ENCODE measurements at regions not wholly inside any gene's neighbourhood (a gene's known extent, or its start where the extent isn't known, plus 50 kb on each side); places are given as distances from the start of the nearest gene placed in this dataset.

GRCh38 chr1:22221233-22221780 lies 78.4 kb upstream of the WNT4 start:
- ATAC-seq (ENCODE audit: insufficient number of reproducible peaks, low FRiP score, low read depth) = no peak
- DNase-seq (ENCODE audit: low spot score) = no peak
- Histone ChIP-seq H3K27ac (no peak overlapping the region), H3K36me3 (no peaks in the 10 kb centered on the region), H3K4me1 (ENCODE audit: control insufficient read depth in 1 of 2, low read depth in 2 of 2) (no peaks in the 10 kb centered on the region), H3K4me3 (no peak overlapping the region), H3K27me3 (replicated peaks; ENCODE audit: insufficient read depth) (no peaks in the 10 kb centered on the region), H3K9me3 (no peaks in the 10 kb centered on the region)
- no peak for TF ChIP-seq CTCF (IDR thresholded peaks at IDR 0.05)

DNA sequence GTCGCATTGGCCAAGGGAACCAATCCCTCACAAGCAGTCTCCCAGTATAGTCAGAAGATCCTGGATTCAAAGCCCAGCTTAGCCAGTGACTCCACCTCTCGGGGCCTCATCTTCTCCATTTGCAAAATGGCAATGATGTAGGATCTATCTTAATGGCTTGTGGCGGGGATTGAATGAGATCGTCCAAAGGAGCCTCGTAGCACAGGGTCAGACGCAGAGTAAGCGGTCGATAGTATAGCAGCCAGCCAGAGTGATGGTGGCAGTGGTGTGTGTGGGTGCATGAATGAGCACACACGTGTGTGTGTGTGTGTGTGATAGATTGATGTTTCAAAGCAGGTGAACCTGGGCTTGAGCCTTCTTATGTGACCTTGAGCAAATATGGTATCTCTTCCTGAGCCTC lies 79.8 kb upstream of the WNT4 start:
- Histone ChIP-seq H3K27me3 (replicated peaks; ENCODE audit: insufficient read depth) (no peaks in the 10 kb centered on the region), H3K36me3 (no peaks in the 10 kb centered on the region), H3K4me1 (ENCODE audit: control insufficient read depth in 1 of 2, low read depth in 2 of 2) (no peaks in the 10 kb centered on the region), H3K27ac (no peak overlapping the region), H3K9me3 (no peaks in the 10 kb centered on the region), H3K4me3 (no peak overlapping the region)
- DNase-seq (ENCODE audit: low spot score) (no peak), ATAC-seq (ENCODE audit: insufficient number of reproducible peaks, low FRiP score, low read depth) (no peak)
- no peak for TF ChIP-seq CTCF (IDR thresholded peaks at IDR 0.05)

DNA sequence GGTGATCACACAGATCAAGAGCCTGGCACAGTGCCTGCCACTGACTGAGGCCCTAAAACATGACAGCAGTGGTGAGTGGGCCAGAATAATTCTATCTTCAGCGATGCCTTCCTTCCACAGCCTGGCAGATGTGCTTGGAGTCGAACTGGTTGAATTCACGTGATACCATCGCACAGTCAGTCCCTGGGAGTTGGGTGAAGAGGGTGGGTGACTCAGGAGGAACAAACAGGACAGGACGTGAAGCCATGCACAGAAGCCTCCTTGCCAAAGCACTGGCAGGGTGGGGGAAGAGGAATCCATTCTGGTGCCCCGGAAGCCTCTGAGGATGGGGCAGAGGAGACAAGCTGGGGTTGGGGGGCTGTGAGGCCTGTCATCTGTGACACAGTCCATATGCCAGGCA lies 80.3 kb upstream of the WNT4 start:
- DNase-seq (ENCODE audit: low spot score) (no peak), ATAC-seq (ENCODE audit: insufficient number of reproducible peaks, low FRiP score, low read depth) (no peak)
- no peaks in the 10 kb centered on the region for H3K36me3 ChIP-seq
- no peak overlapping the region for H3K4me3 ChIP-seq
- H3K27me3 ChIP-seq (replicated peaks; ENCODE audit: insufficient read depth) = no peaks in the 10 kb centered on the region
- no peak for TF ChIP-seq CTCF (IDR thresholded peaks at IDR 0.05)
- no peaks in the 10 kb centered on the region for H3K4me1 ChIP-seq (ENCODE audit: control insufficient read depth in 1 of 2, low read depth in 2 of 2)
- no peak overlapping the region for H3K27ac ChIP-seq
- H3K9me3 ChIP-seq = no peaks in the 10 kb centered on the region

DNA sequence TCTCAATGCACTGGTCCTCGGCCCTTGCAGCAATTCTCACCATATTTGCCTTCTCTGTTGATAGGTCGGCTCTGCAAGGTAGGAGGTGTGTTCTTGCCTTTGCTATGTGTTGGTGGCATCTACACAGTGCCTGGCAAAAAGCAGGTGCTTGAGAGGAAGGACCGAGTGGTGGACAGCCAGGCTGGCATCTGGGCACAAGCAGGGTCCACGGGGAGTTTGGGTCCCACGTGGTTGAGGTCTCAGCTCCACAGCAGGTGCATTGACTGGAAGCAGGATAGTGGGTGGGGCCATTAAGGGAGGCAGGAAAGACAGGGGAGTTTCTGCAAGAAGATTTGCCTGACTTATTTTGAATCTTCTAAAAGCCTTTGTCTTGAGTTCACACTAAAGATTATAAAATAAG lies 81.2 kb upstream of the WNT4 start:
- H3K36me3 ChIP-seq = no peaks in the 10 kb centered on the region
- H3K9me3 ChIP-seq = no peaks in the 10 kb centered on the region
- ATAC-seq (ENCODE audit: insufficient number of reproducible peaks, low FRiP score, low read depth) (no peak), DNase-seq (ENCODE audit: low spot score) (no peak)
- TF ChIP-seq CTCF (IDR thresholded peaks at IDR 0.05) = no peak
- H3K27ac ChIP-seq = no peak overlapping the region
- no peak overlapping the region for H3K4me3 ChIP-seq
- no peaks in the 10 kb centered on the region for H3K4me1 ChIP-seq (ENCODE audit: control insufficient read depth in 1 of 2, low read depth in 2 of 2)
- no peaks in the 10 kb centered on the region for H3K27me3 ChIP-seq (replicated peaks; ENCODE audit: insufficient read depth)

- no peak for TF ChIP-seq CTCF (IDR thresholded peaks at IDR 0.05)
- Histone ChIP-seq H3K4me1 (ENCODE audit: control insufficient read depth in 1 of 2, low read depth in 2 of 2) (no peaks in the 10 kb centered on the region), H3K27ac (no peak overlapping the region), H3K9me3 (no peaks in the 10 kb centered on the region), H3K27me3 (replicated peaks; ENCODE audit: insufficient read depth) (no peaks in the 10 kb centered on the region), H3K4me3 (no peak overlapping the region), H3K36me3 (no peaks in the 10 kb centered on the region)
- no peak for ATAC-seq (ENCODE audit: insufficient number of reproducible peaks, low FRiP score, low read depth)
- DNase-seq (ENCODE audit: low spot score) = no peak
Observed at GRCh38 chr1:22224631-22225030, 81.7 kb upstream of the WNT4 start.

Data from thoracic aorta (tissue), 2 donors.